GM06990 (cell line): ENCODE measurements at regions not wholly inside any gene's neighbourhood (a gene's known extent, or its start where the extent isn't known, plus 50 kb on each side); places are given as distances from the start of the nearest gene placed in this dataset.

Experiments used
- DNase-seq: peaks from one replicate; pipeline ENCODE4 v3.0.0-alpha.2; 2011; ENCODE audit not compliant: insufficient read length; ENCODE audit errors: extremely low read depth
- H3K27me3 ChIP-seq: replicated peaks from 2 replicates; pipeline ENCODE4 v1.6.0; 2011; ENCODE audit warnings: low read length; ENCODE audit not compliant: control insufficient read depth, insufficient read depth
- H3K36me3 ChIP-seq: 2 replicates; pipeline ENCODE4 v1.5.1; 2011; ENCODE audit warnings: low read length; ENCODE audit not compliant: control insufficient read depth, insufficient read depth
- H3K4me3 ChIP-seq: replicated peaks from 2 replicates; pipeline ENCODE4 v1.5.1; 2011; ENCODE audit warnings: low read depth, mild to moderate bottlenecking, control low read depth, low read length
- TF ChIP-seq, protein P1 (sequence below): IDR thresholded peaks from 2 replicates; pipeline ENCODE4 v1.5.1; 2011; ENCODE audit warnings: low read length, control low read depth, mild to moderate bottlenecking, inconsistent platforms; ENCODE audit not compliant: insufficient read depth, poor library complexity, severe bottlenecking

DNA sequence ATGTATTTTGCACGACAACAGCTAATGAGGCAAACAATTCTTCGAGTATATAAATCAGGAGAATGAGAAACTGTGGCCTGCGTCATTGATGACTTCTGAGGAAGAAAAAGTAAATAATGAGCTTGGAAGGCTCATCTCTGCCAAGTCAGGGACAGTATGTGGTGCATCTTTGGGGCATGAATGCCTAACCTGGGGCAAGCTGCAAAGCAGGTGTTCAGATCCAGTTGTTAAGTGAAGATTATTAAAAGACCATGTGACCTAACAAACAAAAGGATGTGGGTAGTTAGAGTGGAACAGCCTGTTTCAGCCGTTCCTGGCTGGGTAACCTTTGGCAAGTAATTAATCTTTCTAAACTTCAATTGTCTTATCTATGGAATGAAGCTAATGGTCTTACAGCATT is 93.0 kb downstream of the LYZL2 start:
- Histone ChIP-seq H3K27me3 (no peaks in the 10 kb centered on the region), H3K4me3 (no peak overlapping the region), H3K36me3 (no peaks in the 10 kb centered on the region)
- DNase-seq: no peak
- TF ChIP-seq, protein P1, sequence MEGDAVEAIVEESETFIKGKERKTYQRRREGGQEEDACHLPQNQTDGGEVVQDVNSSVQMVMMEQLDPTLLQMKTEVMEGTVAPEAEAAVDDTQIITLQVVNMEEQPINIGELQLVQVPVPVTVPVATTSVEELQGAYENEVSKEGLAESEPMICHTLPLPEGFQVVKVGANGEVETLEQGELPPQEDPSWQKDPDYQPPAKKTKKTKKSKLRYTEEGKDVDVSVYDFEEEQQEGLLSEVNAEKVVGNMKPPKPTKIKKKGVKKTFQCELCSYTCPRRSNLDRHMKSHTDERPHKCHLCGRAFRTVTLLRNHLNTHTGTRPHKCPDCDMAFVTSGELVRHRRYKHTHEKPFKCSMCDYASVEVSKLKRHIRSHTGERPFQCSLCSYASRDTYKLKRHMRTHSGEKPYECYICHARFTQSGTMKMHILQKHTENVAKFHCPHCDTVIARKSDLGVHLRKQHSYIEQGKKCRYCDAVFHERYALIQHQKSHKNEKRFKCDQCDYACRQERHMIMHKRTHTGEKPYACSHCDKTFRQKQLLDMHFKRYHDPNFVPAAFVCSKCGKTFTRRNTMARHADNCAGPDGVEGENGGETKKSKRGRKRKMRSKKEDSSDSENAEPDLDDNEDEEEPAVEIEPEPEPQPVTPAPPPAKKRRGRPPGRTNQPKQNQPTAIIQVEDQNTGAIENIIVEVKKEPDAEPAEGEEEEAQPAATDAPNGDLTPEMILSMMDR: no peak

DNA sequence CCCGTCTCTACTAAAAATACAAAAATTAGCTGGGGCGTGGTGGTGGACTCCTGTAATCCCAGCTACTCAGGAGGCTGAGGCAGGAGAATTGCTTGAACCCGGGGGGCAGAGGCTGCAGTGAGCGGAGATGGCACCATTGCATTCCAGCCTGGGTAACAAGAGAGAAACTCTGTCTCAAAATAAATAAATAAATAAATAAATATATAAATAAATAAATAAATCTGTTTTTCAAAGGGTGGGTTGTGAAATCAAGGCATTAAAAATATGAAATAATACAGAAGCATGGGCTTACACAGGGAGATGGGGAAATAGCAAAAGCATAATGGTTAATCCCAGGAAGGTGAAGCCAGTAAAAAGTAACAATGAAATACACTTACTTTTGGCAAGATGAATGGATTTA is 93.9 kb downstream of the LYZL2 start:
- no peaks in the 10 kb centered on the region for H3K27me3 ChIP-seq
- no peak for DNase-seq
- TF ChIP-seq, protein P1: no peak
- no peak overlapping the region for H3K4me3 ChIP-seq
- H3K36me3 ChIP-seq: no peaks in the 10 kb centered on the region

DNA sequence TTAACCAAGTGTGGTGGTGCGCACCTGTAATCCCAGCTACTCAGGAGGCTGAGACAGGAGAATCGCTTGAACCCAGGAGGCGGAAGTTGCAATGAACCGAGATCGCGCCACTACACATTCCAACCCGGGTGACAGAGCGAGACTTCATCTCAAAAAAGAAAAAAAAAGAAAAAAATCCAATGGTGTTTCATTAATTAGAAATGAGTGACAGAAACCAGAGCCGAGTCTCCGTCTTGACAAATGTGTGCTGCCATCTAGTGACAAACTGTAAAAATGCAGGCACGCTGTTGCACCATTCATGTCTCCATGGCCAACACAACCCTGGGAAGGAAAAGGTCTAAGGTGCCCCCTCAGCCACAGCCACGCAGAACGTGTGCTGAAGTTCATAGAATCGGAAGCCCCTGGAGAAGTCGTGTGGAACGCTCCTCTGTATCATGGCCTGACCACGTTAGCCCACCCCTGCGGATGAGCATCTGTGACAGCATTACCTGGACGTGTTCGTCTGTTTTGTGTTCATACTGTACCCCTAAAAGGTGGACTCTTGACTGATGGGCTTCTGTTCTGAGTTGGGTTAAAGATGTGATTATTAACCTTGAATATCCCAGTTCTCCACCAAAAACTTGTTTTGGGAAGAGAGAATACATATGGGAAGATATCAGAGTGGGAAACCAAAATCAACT is 94.9 kb downstream of the LYZL2 start:
- Histone ChIP-seq H3K36me3 (no peaks in the 10 kb centered on the region), H3K27me3 (no peaks in the 10 kb centered on the region), H3K4me3 (no peak overlapping the region)
- DNase-seq: peak; percentile 47
- TF ChIP-seq, protein P1: peak; percentile 78

DNA sequence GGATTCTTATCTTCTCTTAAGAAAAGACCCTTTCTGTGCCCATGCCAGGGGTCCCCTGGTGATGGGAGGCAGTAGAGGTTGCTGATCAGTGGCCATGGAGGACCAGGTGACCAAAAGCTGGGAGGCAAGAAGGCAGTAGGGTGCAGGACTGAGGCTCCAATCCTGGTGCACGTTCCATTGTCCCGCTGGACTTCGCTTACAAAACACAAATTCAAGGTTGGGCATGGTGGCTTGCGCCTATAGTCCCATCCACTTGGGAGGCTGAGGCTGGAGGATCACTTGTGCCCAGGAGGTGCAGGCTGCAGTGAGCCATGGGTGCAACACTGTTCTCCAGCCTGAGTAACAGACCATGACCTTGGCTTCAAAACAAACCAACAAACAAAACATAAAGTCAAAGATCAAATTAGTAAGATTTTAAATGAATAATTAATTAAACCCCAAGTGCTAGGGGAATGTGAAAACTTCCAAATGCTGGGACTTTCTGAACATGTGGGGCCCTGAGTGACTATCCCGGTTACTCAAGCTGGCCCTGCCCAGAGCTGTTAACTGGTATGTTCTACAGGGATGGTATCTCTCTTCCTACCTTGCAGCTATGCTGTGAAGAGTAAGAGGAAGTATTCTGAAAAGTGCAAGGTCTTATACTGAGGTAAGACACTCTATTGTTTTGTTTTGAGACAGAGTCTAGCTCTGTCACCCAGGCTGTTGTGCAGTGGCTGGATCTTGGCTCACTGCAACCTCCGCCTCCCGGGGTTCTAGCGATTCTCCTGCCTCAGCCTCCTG is 97.6 kb downstream of the LYZL2 start:
- no peak overlapping the region for H3K4me3 ChIP-seq
- H3K36me3 ChIP-seq: no peaks in the 10 kb centered on the region
- H3K27me3 ChIP-seq: no peaks in the 10 kb centered on the region
- DNase-seq: no peak
- TF ChIP-seq, protein P1: no peak

DNA sequence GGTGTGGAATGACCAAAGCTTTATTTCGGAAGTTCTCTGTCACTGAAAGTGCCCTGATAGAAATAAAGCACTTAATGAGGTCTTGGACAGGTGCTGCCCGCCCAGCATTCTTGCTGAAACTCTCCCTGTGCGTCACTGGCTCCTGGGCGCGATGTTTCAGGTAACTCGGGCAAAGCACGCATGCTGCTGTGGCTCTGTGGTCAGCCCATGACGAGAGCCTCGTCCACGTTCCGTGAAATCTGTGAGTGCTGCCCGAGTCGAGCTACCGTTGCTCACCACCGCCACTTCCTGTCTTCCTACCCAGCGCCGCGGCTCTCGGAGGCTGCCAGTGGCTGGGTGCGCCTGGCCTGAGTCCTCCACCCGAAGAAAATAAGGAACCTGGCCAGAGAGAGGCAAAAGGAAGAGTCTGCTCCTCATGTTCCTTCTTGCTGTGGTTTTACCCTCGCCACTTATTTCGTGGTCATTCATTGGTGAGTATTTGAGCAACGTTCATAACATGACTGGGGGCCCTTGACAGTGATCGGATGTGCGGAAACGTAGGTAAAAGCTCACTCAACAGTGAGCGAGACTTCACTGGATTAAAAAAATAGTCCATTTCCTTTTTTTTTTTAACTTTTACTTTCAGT is 95.5 kb downstream of the MAP3K8 start:
- H3K4me3 ChIP-seq: peak overlapping the region; percentile 59
- TF ChIP-seq, protein P1: no peak
- no peaks in the 10 kb centered on the region for H3K27me3 ChIP-seq
- peak; percentile 91 for DNase-seq
- no peaks in the 10 kb centered on the region for H3K36me3 ChIP-seq
